K562 (cell line): ENCODE measurements at regions not wholly inside any gene's neighbourhood (a gene's known extent, or its start where the extent isn't known, plus 50 kb on each side); places are given as distances from the start of the nearest gene placed in this dataset.

Source experiments
- BRCA1 ChIP-seq, 2 experiments: fragments of 450-650 bp in 1 of 2; sonication (generic) in 1 of 2; formaldehyde crosslinking in 1 of 2; IDR thresholded peaks; 2 replicates each; pipeline versions ENCODE4 v1.5.0 to v1.6.1; 2017 to 2020; ENCODE audit warnings: mild to moderate bottlenecking in 1 of 2, missing genetic modification reagents in 1 of 2
- SIN3A ChIP-seq, 2 experiments: fragments of 150-350 bp in 1 of 2; IDR thresholded peaks; 2 replicates each; pipeline ENCODE4 v1.6.1; 2011 to 2016; ENCODE audit warnings: borderline replicate concordance in 2 of 2, low read depth in 2 of 2, low read length in 2 of 2, mild to moderate bottlenecking in 2 of 2, moderate library complexity in 2 of 2; ENCODE audit not compliant: control insufficient read depth in 1 of 2
- TF ChIP-seq, protein P1 (sequence below), 2 experiments: fragments of 450-650 bp; formaldehyde crosslinking in 1 of 2; IDR thresholded peaks; 2 replicates each; pipeline versions ENCODE4 v1.4.0 to v1.6.1; 2014 to 2020; ENCODE audit warnings: mild to moderate bottlenecking in 2 of 2, borderline replicate concordance in 1 of 2, low read depth in 1 of 2

GRCh38 chr15:58330741-58331559 is 100.8 kb upstream of the LIPC start:
- TF ChIP-seq BRCA1 (IDR thresholded peaks at IDR 0.05): no peak
- no peak for TF ChIP-seq BRCA1 (CRISPR knock-in tag; IDR thresholded peaks at IDR 0.05)
- TF ChIP-seq SIN3A (IDR thresholded peaks at IDR 0.05; ENCODE audit: borderline replicate concordance in 2 of 2, control insufficient read depth in 1 of 2, low read depth in 2 of 2, low read length in 2 of 2): no peak
- TF ChIP-seq, protein P1, sequence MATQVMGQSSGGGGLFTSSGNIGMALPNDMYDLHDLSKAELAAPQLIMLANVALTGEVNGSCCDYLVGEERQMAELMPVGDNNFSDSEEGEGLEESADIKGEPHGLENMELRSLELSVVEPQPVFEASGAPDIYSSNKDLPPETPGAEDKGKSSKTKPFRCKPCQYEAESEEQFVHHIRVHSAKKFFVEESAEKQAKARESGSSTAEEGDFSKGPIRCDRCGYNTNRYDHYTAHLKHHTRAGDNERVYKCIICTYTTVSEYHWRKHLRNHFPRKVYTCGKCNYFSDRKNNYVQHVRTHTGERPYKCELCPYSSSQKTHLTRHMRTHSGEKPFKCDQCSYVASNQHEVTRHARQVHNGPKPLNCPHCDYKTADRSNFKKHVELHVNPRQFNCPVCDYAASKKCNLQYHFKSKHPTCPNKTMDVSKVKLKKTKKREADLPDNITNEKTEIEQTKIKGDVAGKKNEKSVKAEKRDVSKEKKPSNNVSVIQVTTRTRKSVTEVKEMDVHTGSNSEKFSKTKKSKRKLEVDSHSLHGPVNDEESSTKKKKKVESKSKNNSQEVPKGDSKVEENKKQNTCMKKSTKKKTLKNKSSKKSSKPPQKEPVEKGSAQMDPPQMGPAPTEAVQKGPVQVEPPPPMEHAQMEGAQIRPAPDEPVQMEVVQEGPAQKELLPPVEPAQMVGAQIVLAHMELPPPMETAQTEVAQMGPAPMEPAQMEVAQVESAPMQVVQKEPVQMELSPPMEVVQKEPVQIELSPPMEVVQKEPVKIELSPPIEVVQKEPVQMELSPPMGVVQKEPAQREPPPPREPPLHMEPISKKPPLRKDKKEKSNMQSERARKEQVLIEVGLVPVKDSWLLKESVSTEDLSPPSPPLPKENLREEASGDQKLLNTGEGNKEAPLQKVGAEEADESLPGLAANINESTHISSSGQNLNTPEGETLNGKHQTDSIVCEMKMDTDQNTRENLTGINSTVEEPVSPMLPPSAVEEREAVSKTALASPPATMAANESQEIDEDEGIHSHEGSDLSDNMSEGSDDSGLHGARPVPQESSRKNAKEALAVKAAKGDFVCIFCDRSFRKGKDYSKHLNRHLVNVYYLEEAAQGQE (IDR thresholded peaks at IDR 0.05; ENCODE audit: borderline replicate concordance): no peak
- TF ChIP-seq, protein P1 (CRISPR knock-in tag; IDR thresholded peaks at IDR 0.05; ENCODE audit: low read depth): no peak
